Ishikawa (cell line): ENCODE measurements at regions not wholly inside any gene's neighbourhood (a gene's known extent, or its start where the extent isn't known, plus 50 kb on each side); places are given as distances from the start of the nearest gene placed in this dataset.

Experiments
- TAF1 ChIP-seq: IDR thresholded peaks from 2 replicates; pipeline ENCODE4 v1.6.1; 2012; ENCODE audit warnings: low read depth, mild to moderate bottlenecking
- USF1 ChIP-seq: IDR thresholded peaks from 2 replicates; pipeline ENCODE4 v1.6.1; 2012
- YY1 ChIP-seq: IDR thresholded peaks from 2 replicates; pipeline ENCODE4 v1.6.1; 2012; ENCODE audit warnings: low read depth

GRCh38 chr13:44749906-44750305 is 173.8 kb upstream of the TSC22D1 start:
- TF ChIP-seq TAF1 (no peak), YY1 (no peak), USF1 (no peak)
